Activated naive CD4-positive, alpha-beta T cell treated with anti-CD3 and anti-CD28 coated beads, Interleukin-2, amount 50 U/mL, for 72 hours (primary cell): ENCODE measurements at regions not wholly inside any gene's neighbourhood (a gene's known extent, or its start where the extent isn't known, plus 50 kb on each side); places are given as distances from the start of the nearest gene placed in this dataset.
"Not testable (repeated sequence)": the region's sequence is repeated elsewhere in the genome, so short reads cannot be mapped to it uniquely, and the experiment has no call there.

Experiments
- ATAC-seq, 2 donors: fragments of 150-1000 bp; cut with Tn5 transposase; 2 replicates each; pipeline ENCODE4 v1.10.0; 2021; ENCODE audit warnings: mild to moderate bottlenecking in 2 of 2, moderate library complexity in 2 of 2
- DNase-seq, 2 donors: peaks; one replicate each; pipeline ENCODE4 v3.0.0; 2021 to 2022; ENCODE audit warnings: low spot score in 2 of 2
- H3K27ac Mint-ChIP-seq, 2 donors: one replicate each; pipeline ENCODE4 v1.8.0; 2022; ENCODE audit warnings: mild to moderate bottlenecking in 2 of 2, mixed read lengths in 2 of 2
- H3K36me3 Mint-ChIP-seq, 2 donors: one replicate each; pipeline ENCODE4 v1.8.0; 2022; ENCODE audit warnings: mixed read lengths in 2 of 2
- H3K9me3 Mint-ChIP-seq, 2 donors: one replicate each; pipeline ENCODE4 v1.8.0; 2022; ENCODE audit warnings: mixed read lengths in 2 of 2

GRCh38 chr7:66508431-66508830 is 120.2 kb upstream of the KCTD7 start:
- no peak for ATAC-seq
- Mint-ChIP-seq H3K9me3 (no peaks in the 10 kb centered on the region), H3K36me3 (no peaks in the 10 kb centered on the region), H3K27ac (no peak overlapping the region)
- no peak for DNase-seq

DNA sequence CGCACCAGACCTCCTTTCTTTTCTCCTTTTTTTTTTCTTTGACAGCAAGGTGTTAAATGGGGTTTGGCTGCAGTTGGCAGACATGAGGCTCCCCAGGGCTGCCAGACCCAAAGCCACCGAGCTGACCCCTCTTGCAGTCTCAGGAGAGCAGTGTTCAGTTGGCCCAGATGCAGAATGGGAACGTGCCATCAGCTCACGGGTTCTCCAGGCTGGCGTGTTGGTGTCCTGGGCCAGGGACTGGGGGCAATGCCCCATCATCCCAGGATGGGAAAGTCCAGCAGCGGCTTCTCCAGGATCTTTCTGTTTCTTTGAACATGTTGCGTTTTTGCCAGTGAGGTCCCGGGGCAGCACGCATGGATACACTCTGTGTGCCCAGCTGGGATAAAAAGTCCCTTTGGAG is 114.6 kb upstream of the KCTD7 start:
- ATAC-seq (no peak), DNase-seq (no peak)
- Mint-ChIP-seq H3K36me3 (no peaks in the 10 kb centered on the region), H3K27ac (no peak overlapping the region), H3K9me3 (no peaks in the 10 kb centered on the region)

- Mint-ChIP-seq H3K36me3 (no peaks in the 10 kb centered on the region), H3K27ac (no peak overlapping the region), H3K9me3 (no peaks in the 10 kb centered on the region)
- DNase-seq: no peak
- no peak for ATAC-seq
Observed at GRCh38 chr7:66517212-66517909, 111.3 kb upstream of the KCTD7 start.

DNA sequence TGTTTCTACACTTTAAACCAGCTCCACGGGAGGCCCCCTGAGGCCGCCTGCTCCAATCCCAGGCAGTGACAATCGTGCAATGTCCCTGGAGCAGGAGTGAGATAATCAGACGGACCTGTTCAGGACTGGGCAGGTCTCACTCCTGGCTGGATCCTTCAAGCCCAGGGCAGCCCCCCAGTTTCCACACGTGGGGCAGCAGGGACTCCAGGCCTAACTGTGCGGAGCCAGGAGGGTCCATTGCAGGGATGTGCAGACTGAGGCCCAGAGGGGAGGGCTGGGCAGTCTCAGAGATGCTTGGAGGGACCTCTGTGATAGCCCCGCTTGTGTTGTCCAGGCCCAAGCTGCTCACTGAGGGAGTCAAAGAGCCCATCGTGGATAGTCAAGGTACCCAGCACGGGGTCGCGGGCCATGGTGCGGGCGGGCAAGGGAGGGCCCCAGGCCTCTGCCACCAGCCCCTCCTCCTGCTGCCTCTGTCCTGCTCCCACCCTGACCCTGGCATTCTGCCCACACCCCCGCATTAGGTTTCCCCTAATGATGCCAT is 110.5 kb upstream of the KCTD7 start:
- Mint-ChIP-seq H3K36me3 (no peaks in the 10 kb centered on the region), H3K27ac (no peak overlapping the region), H3K9me3 (no peaks in the 10 kb centered on the region)
- DNase-seq (no peak), ATAC-seq (no peak)

DNA sequence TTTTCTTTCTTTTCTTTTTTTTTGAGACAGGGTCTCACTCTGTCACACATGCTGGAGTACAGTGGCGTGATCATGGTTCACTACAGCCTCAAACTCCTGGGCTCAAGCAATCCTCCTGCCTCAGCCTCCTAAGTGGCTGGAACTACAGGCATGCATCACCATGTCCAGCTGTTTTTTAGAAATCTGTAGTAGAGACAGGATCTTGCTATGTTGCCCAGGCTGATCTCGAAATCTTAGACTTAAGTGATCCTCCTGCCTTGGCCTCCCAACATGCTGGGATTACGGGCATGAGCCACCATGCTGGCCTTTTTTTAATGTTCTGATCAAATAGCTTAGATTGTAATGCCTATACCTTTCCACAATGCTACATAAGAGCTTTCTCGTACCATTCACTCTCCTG is 107.0 kb upstream of the KCTD7 start:
- no peaks in the 10 kb centered on the region for H3K36me3 Mint-ChIP-seq
- ATAC-seq (no peak), DNase-seq (no peak)
- no peaks in the 10 kb centered on the region for H3K9me3 Mint-ChIP-seq
- H3K27ac Mint-ChIP-seq: no peak overlapping the region

DNA sequence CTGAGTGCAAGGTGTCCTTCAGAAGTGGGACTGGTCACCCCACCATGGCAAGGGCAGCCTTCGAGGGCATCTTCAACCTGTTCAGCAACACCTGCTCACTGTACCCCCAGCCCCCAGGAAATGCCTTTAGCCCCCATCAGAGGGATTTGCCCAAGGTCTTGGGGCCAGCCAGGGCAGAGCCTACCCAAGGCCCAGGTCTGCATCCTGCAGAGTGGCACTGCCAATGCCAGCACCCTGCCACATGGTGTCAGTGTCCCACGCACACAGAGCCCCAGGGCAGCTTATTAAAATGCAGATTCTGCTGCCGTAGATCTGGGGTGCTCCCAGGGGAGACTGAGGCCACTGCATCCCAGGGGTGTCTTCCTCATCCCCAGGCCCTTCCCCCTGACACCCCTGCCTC is 106.2 kb upstream of the KCTD7 start:
- ATAC-seq: peak in 1 of 2 donors; percentile 53
- Mint-ChIP-seq H3K9me3 (no peaks in the 10 kb centered on the region), H3K36me3 (no peaks in the 10 kb centered on the region), H3K27ac (no peak overlapping the region)
- DNase-seq: no peak

DNA sequence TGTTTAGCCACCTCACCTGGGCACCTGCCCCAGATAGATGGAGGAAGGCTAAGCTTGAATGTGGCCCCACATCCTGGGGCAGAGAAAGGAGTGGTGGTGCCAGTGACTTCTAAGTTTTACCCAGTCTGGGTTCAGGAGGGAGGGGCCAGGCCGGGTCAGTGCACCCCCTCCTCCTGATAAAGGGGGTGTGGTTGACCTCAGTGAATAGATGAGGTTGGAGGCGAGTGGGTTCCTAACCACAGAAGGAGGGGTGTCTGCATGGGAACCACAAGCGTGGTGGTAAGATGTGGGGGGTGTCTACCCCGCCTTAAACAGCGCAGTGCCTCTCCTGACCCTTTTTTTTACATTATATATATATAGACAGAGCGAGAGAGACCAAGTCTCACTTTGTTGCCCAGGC is 105.3 kb upstream of the KCTD7 start:
- Mint-ChIP-seq H3K9me3 (no peaks in the 10 kb centered on the region), H3K36me3 (no peaks in the 10 kb centered on the region), H3K27ac (no peak overlapping the region)
- no peak for ATAC-seq
- DNase-seq: no peak

DNA sequence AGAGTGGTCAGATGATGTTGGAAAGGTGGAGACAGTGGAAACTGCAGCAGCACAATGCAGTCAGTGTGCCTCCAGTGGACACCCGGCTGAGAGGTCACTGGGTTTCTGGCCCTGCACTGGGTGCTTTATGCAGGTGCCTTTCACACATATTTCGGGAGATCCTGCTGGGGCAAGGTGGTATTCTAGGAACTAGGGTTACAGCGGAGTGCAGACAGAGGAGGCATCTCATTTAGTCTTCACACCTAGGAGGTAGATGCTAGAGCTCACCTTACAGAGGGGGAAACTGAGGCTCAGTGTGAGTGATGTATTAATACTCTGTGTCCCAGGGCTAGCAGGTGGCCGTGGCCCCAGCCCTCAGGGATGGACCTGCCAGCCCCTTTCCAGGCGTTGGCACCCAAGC is 103.9 kb upstream of the KCTD7 start:
- H3K36me3 Mint-ChIP-seq: no peaks in the 10 kb centered on the region
- H3K9me3 Mint-ChIP-seq: no peaks in the 10 kb centered on the region
- DNase-seq: no peak
- no peak overlapping the region for H3K27ac Mint-ChIP-seq
- no peak for ATAC-seq

DNA sequence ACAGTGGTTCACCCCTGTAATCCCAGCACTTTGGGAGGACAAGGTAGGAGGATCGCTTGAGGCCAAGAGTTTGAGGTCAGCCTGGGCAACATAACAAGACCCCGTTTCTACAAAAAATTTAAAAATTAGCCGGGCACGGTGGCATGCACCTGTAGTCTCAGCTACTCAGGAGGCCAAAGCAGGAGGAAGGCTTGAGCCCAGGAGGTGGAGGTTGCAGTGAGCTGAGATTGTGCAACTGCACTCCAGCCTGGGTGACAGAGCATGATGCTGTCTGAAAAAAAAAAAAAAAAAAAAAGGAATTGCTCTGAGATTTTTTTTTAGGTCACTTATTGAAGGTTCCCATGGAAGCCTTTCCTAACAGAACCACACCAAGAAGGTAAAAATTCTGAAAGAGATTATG is 101.9 kb upstream of the KCTD7 start:
- not testable (repeated sequence) for ATAC-seq, H3K27ac Mint-ChIP-seq, H3K9me3 Mint-ChIP-seq, H3K36me3 Mint-ChIP-seq, DNase-seq

- Mint-ChIP-seq H3K36me3 (peaks cover 0 to 4% of the 10 kb centered on the region in 2 donors), H3K9me3 (no peaks in the 10 kb centered on the region), H3K27ac (peak overlapping the region in 1 of 2 donors; percentile 27)
- ATAC-seq (no peak), DNase-seq (no peak)
Observed at GRCh38 chr7:66528652-66529051, 100.0 kb upstream of the KCTD7 start.

DNA sequence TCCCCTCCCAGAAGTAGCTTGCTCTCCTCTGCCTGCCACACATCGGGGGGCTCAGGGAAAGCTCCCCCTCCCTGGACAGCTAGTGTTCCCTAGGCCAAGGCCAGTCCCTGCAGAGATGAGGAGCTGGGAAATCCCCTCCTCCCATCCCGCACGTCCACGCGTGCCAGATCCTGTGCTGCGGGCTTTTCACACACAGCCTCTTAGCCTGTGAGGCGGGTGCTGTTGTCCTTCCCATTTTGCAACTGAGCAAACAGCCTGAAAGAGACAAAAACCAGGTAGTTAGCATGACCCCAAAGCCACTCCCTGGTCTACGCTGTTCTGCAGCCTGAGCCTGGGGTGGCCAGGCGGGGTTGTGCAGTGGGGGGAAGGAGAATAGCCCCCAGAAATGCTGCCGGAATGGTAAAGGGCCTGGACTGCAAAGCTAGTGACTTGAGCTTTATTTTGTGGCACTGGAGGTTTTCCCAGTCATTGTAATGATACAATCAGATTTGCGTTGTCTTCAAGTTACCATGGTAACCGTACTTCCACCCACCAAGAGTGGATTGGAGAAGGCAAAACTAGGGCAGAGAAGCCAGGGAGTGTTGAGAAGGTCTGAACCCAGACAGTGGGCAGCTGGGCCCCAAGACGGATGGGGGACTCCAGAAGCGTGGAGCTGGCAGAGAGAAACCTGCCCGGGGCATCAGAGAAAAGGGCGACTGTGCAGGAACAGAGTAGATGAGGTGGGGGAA is 98.6 kb upstream of the KCTD7 start:
- Mint-ChIP-seq H3K36me3 (peaks cover 0 to 4% of the 10 kb centered on the region in 2 donors), H3K9me3 (no peaks in the 10 kb centered on the region), H3K27ac (peak overlapping the region in 1 of 2 donors; percentile 5)
- ATAC-seq: no peak
- DNase-seq: no peak

DNA sequence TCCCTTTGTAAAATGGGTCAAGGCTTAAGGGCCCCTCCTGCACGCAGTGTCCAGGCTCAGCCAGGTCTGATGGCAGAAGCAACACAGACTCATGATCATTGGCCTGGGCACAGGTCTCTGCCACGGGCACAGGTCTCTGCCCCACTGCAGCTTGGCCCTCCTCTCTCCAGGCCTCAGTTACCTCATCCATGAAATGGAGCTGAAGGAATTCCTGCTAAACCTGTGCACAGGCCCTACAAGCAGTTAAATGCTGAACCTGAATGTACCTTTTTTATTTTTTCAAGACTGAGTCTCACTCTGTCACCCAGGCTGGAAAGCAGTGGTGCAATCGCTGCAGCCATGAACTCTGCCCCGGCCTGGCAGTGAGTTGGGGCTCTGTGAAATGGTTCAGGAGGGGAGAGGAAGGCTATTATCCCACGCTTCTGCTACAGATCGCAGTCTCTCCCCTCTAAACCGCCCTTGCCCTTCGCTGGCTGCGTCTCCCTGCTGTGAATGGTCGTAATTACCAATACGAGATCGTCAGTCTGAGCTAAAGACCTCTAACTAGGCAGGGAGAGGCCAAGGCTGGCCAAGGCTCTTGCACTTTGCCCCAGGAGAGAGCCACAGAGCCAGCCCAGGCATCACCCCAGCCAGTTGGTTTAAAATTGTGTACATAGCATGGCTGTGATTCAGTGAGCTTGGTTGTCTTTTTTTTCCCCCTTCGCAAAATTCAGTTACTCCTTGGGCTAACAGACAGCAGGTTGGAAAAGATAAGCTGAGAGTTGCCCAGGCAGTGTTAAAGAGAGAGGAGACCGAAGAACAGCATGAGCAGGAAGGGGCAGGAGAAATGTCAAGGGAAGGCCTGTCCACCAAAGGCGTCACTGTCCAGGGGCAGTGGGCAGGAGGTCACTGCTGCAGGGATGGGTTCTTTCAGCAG is 93.0 kb upstream of the KCTD7 start:
- Mint-ChIP-seq H3K27ac (peak overlapping the region in 1 of 2 donors; percentile 57), H3K9me3 (no peaks in the 10 kb centered on the region), H3K36me3 (no peaks in the 10 kb centered on the region)
- ATAC-seq (no peak), DNase-seq (no peak)

- Mint-ChIP-seq H3K9me3 (no peaks in the 10 kb centered on the region), H3K36me3 (no peaks in the 10 kb centered on the region), H3K27ac (no peak overlapping the region)
- DNase-seq: no peak
- no peak for ATAC-seq
Observed at GRCh38 chr7:66537380-66537779, 91.3 kb upstream of the KCTD7 start.

DNA sequence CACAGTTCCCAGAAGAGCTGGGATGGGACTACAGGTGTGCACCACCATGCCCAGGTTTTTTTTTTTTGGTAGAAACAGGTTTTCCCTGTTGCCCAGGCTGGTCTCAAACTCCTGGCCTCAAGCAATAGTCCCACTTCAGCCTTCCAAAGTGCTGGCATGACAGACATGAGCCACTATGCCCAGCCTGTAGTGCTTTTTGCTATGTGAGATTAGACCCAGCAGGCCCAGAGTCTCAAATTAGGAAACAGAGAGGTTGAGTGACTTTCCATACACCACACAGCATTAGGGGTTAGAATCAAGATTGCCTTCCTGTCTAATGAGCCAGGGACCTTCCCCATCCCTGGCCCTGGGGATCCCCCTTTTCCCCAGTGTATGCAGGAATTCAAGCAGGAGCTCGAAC is 90.8 kb upstream of the KCTD7 start:
- no peaks in the 10 kb centered on the region for H3K9me3 Mint-ChIP-seq
- DNase-seq: no peak
- H3K27ac Mint-ChIP-seq: no peak overlapping the region
- ATAC-seq: peak in 1 of 2 donors; percentile 29
- H3K36me3 Mint-ChIP-seq: no peaks in the 10 kb centered on the region

GRCh38 chr7:66539264-66539623 is 89.4 kb upstream of the KCTD7 start:
- ATAC-seq (no peak), DNase-seq (no peak)
- H3K27ac Mint-ChIP-seq: peak overlapping the region; percentile 2 to 94
- no peaks in the 10 kb centered on the region for H3K9me3 Mint-ChIP-seq
- H3K36me3 Mint-ChIP-seq: no peaks in the 10 kb centered on the region

GRCh38 chr7:66539902-66540375 is 88.7 kb upstream of the KCTD7 start:
- ATAC-seq (no peak), DNase-seq (no peak)
- Mint-ChIP-seq H3K27ac (peak overlapping the region in 1 of 2 donors; percentile 2), H3K36me3 (no peaks in the 10 kb centered on the region), H3K9me3 (no peaks in the 10 kb centered on the region)

- DNase-seq (no peak), ATAC-seq (no peak)
- no peaks in the 10 kb centered on the region for H3K9me3 Mint-ChIP-seq
- no peaks in the 10 kb centered on the region for H3K36me3 Mint-ChIP-seq
- peak overlapping the region in 1 of 2 donors; percentile 7 for H3K27ac Mint-ChIP-seq
Observed at GRCh38 chr7:66542049-66542448, 86.6 kb upstream of the KCTD7 start.
